ENCODE measurements at regions not wholly inside any gene's neighbourhood (a gene's known extent, or its start where the extent isn't known, plus 50 kb on each side); places are given as distances from the start of the nearest gene placed in this dataset.

DNA sequence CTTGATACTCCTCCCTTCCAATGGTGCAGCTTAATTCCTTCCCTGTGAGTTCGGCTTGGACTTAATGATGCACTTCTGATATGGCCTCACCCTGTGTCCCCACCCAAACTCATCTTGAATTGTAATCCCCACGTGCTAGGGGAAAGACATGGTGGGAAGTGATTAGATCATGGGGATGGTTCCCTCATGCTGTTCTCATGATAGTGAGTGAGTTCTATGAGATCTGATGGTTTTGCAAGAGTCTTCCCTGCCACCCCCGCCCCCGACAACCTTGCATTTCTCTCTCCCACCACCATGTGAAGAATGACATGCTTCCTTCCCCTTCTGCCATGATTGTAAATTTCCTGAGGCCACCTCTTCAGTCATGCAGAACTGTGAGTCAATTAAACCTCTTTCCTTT is 50.3 kb upstream of the HLA-G start:
- H3K4me3 Mint-ChIP-seq, result no peak overlapping the region
- H3K9me3 Mint-ChIP-seq, result peaks cover 3% of the 10 kb centered on the region
- H3K27me3 Mint-ChIP-seq, result peaks cover 52% of the 10 kb centered on the region
- ATAC-seq, result no peak
- H3K4me1 Mint-ChIP-seq, result no peaks in the 10 kb centered on the region
- H3K36me3 Mint-ChIP-seq, result no peaks in the 10 kb centered on the region
- no peak overlapping the region for H3K27ac Mint-ChIP-seq
